ENCODE measurements at regions not wholly inside any gene's neighbourhood (a gene's known extent, or its start where the extent isn't known, plus 50 kb on each side); places are given as distances from the start of the nearest gene placed in this dataset.
"Not testable (repeated sequence)": the region's sequence is repeated elsewhere in the genome, so short reads cannot be mapped to it uniquely, and the experiment has no call there.

DNA sequence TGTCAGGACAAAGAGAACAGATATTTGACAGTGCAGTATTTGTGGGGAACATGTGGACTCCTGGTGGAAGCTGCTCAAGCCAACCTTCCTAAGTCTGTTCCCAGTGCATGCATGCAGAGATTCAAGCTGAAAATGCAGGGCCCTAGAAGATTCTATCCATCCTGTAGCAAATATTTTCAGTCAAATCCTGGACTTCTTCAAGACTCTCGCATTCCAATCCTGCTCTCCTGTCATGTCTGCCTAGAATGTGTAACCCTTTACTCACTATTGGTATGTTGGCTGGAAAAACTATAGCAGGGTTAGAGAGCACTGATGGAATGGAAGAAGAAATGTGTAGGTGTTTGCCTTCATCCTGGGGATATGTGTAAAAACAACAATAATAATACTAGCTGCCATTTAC is 385.6 kb upstream of the PKN2 start:
- no peak for DNase-seq (ENCODE audit: insufficient read length, low spot score)
- no peak for FAIRE-seq

GRCh38 chr1:88300752-88301263 is 383.3 kb upstream of the PKN2 start:
- no peak for DNase-seq (ENCODE audit: insufficient read length, low spot score)
- FAIRE-seq: no peak

- FAIRE-seq (no peak), DNase-seq (ENCODE audit: insufficient read length, low spot score) (no peak)
Measured at GRCh38 chr1:88302843-88303486, 381.1 kb upstream of the PKN2 start.

DNA sequence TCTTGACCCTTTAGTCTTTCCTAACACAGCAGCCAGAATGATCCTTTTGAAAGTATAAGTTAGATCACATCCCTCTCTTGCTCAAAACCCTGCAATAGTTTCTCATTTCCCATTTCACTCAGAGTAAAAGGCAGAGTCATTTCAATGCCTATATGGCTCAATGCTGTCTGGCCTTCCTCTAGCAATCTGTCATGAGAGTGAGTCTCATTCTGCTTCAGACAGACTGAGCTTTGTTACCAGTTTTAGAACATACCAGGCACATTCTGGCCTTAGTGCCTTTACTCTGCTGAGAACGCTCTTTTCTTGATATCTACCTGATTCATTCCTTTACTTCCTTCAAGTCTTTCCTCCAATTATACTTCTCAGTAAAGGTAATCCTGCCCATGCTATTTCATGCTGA is 372.8 kb upstream of the PKN2 start:
- DNase-seq (ENCODE audit: insufficient read length, low spot score) (no peak), FAIRE-seq (no peak)

DNA sequence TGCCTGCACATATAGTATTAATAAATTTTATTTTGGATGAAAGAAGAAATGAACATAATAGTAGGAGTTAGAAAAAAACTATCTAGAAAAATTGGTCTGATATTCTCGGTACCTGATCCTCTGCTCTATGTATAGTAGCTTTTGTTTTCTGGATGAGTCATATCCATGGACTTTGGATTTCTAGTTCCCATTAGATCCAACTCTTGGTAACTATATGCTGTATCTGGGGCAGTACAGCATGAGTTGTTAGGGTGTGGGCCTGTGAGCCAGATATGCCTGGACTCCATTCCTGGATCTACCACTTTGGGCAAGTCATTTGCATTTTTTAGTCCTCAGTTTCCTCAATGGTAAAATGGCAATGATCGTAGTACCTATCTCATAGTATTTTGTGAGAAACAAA is 372.2 kb upstream of the PKN2 start:
- FAIRE-seq: no peak
- DNase-seq (ENCODE audit: insufficient read length, low spot score): no peak

GRCh38 chr1:88317396-88317795 is 366.7 kb upstream of the PKN2 start:
- FAIRE-seq (no peak), DNase-seq (ENCODE audit: insufficient read length, low spot score) (no peak)

DNA sequence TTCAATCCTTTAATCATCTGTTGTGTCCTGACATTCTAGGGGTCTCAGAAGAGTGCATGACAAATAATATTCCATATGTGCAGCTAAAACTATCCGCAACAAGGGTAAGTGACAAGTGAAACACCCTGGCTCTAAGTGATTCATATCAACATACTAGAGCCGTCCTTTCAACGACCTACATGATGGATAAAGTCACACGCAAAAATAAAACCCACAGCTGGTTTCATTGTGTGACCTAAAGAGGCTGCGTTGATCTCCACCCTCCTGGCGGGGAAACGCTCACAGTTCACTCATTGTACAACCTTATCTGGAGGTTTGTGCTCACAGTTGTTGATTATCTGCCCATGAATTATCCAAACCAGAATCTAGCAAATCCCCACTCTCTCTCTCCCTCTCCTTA is 365.3 kb upstream of the PKN2 start:
- FAIRE-seq (no peak), DNase-seq (ENCODE audit: insufficient read length, low spot score) (no peak)

- DNase-seq (ENCODE audit: insufficient read length, low spot score) (no peak), FAIRE-seq (no peak)
Measured at GRCh38 chr1:88320291-88320690, 363.8 kb upstream of the PKN2 start.

- no peak for FAIRE-seq
- no peak for DNase-seq (ENCODE audit: insufficient read length, low spot score)
Measured at GRCh38 chr1:88321706-88322105, 362.4 kb upstream of the PKN2 start.

DNA sequence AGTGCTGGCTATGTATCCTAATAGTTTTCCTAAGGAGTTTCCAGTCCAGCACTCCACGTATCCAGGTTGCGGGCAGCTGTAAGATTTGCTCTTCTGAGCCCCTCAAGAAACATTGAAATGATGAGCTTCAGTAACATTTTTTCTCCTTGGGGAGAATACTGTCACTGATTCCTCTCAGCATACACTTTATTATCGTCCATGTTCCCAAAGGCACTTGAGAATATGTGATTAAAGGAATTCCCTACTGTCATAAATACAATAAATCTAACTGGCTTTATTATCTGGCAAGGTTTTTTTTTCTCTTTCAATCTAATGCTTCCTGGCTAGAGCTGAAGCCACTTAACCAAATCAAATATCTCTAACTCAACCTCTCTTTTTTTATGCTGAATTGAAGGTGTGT is 359.2 kb upstream of the PKN2 start:
- no peak for DNase-seq (ENCODE audit: insufficient read length, low spot score)
- FAIRE-seq: no peak

- FAIRE-seq (no peak), DNase-seq (ENCODE audit: insufficient read length, low spot score) (peak; percentile 5)
Measured at GRCh38 chr1:88327391-88328267, 356.4 kb upstream of the PKN2 start.

GRCh38 chr1:88330201-88330600 is 353.9 kb upstream of the PKN2 start:
- no peak for DNase-seq (ENCODE audit: insufficient read length, low spot score)
- no peak for FAIRE-seq

DNA sequence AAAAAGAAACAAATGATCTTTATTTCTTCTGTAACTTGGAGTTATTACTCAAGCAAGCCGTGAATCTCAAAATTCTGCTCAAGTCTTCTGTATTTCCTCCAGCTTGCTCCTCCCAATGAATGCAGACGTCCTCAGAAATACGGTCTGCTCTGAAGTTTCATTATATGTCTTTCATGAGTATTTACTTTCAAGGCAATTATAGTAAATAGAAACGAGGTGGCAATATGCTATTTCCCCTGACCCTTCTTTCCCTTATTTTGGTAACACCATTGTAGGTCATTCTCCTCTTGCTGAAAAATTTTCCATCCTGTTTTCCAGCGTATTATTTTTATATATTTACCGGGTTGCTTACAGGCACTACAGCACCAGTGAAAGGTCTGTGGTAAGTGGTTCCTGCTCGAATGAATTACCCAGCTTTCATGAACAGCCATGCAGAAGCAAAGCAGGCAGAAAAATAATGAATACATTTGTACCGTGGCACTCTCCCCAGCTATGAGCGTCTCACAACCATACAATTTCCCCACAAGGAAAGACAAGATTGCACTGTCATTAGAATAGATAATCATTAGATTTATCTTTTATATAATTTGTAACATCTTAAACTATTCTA is 350.9 kb upstream of the PKN2 start:
- FAIRE-seq: no peak
- DNase-seq (ENCODE audit: insufficient read length, low spot score): no peak

- FAIRE-seq (no peak), DNase-seq (ENCODE audit: insufficient read length, low spot score) (no peak)
Measured at GRCh38 chr1:88341447-88341846, 342.6 kb upstream of the PKN2 start.

- FAIRE-seq; DNase-seq (ENCODE audit: insufficient read length, low spot score): not testable (repeated sequence)
Measured at GRCh38 chr1:88342081-88342480, 342.0 kb upstream of the PKN2 start.

DNA sequence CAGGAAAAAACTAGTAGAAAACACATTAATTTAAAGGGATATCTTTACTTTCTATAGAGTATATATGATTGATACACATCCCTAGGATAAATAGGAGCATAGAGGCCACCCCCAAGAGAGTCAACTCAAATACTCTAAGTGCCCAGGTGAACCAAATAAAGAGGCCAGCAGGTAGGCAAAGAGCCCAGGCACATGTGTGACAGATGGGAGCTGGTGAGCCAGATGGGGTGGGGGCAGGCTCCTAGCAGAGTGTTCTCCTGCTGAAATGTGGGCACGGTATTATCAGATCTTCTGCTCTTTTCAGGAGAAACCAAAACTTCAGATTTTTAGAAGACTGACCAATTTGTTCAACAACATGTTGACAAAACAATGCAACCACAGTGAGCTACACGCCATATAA is 333.4 kb upstream of the PKN2 start:
- no peak for DNase-seq (ENCODE audit: insufficient read length, low spot score)
- FAIRE-seq: no peak

- DNase-seq (ENCODE audit: insufficient read length, low spot score) (no peak), FAIRE-seq (no peak)
Measured at GRCh38 chr1:88351960-88352359, 332.1 kb upstream of the PKN2 start.

GRCh38 chr1:88354256-88354655 is 329.8 kb upstream of the PKN2 start:
- DNase-seq (ENCODE audit: insufficient read length, low spot score) (no peak), FAIRE-seq (no peak)

DNA sequence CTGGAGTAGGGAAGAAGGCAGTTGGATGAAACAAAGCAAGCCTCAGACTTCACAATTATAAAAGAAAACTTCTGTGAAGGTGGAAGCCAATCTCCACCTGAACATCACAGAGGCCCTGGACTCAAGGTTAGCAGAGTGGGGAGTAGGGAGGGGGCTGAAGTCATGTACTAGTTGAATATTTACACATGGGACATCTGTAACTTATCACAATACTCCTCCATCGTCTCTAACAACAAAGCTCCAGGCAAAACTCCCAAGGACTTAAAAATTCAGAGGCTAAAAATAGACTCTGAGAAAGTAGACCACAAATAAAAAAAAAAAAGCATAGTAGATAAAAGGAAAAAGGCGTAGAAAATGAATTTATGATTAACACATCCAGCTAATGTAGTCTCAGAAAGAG is 326.3 kb upstream of the PKN2 start:
- DNase-seq (ENCODE audit: insufficient read length, low spot score) (no peak), FAIRE-seq (no peak)

DNA sequence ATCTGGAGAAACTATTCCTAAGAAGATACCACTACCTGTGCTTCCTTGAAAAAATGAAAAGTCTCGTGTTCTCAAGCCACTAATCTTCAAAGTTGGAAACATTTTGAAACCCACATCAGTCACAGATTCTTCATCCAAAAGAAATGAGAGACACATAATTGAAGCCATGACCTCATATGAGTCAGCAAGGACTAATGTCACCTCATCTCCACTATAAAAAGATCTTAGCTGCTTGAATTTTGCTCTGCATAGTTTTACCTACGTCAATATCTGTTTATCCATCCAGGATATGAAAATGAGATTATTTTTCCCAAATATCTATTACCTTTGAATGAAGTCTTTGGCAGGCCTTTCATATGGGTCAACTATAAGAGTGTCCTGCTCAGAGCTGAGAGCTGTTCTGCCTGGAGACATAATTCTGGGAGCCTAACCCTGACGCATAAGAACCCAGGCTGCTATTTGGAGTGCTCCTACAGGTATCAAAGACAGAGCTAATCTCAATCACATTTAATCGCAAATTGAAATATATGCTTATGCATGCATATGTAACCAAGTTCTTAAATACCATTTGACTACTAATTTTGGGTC is 312.5 kb upstream of the PKN2 start:
- FAIRE-seq (no peak), DNase-seq (ENCODE audit: insufficient read length, low spot score) (no peak)

DNA sequence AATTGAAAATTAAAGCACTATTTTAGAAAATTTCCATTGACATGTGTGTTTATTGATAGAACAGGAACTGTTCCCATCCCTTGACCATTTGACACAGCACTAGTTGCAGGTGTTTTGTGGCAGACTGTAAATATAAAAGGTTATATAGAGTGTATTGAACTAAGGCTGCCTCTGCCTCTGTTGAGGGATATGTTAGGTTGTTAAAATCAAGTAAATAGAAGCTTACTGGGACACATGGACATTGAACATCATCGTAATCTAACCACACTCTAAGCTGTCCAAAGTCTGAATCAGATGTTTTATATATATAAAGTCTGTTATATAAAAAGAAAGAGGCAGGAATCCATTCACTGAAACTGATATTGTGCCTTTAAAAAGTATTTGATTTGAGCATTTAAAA is 308.1 kb upstream of the PKN2 start:
- DNase-seq (ENCODE audit: insufficient read length, low spot score) (no peak), FAIRE-seq (no peak)

Data from HTR-8/SVneo (cell line).